D721Med (cell line): ENCODE measurements at regions not wholly inside any gene's neighbourhood (a gene's known extent, or its start where the extent isn't known, plus 50 kb on each side); places are given as distances from the start of the nearest gene placed in this dataset.

ENCODE experiments used
- DNase-seq: peaks from one replicate; pipeline ENCODE4 v3.0.0; 2011; ENCODE audit warnings: low spot score; ENCODE audit not compliant: insufficient read length
- FAIRE-seq: peaks from 2 replicates; lab custom pipeline; 2011; peaks lifted over from hg19 to GRCh38; lab: Jason Lieb, UNC
- TF ChIP-seq, protein P1 (sequence below): IDR thresholded peaks from 2 replicates; pipeline ENCODE4 v1.5.1; 2012; ENCODE audit warnings: mild to moderate bottlenecking, control low read depth; ENCODE audit not compliant: insufficient read depth; ENCODE audit errors: missing control alignments

DNA sequence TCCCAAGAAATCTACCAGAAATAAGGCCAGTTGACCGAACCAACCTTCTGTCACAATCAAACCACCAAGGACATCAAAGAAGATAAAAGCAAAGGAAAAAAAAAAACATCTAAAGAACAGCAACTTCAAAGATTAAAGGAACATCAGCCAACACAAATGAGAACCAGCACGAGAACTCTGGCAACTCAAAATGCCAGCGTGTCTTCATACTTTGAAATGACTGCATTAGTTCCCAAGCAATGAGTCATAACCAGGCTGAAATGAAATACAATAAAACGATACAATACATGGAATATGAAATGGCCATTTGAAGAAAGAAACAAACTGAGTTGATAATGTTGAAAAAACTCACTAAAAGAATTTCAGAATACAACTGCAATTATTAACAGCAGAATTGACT, 611.6 kb upstream of the GRIA3 start:
- TF ChIP-seq, protein P1, sequence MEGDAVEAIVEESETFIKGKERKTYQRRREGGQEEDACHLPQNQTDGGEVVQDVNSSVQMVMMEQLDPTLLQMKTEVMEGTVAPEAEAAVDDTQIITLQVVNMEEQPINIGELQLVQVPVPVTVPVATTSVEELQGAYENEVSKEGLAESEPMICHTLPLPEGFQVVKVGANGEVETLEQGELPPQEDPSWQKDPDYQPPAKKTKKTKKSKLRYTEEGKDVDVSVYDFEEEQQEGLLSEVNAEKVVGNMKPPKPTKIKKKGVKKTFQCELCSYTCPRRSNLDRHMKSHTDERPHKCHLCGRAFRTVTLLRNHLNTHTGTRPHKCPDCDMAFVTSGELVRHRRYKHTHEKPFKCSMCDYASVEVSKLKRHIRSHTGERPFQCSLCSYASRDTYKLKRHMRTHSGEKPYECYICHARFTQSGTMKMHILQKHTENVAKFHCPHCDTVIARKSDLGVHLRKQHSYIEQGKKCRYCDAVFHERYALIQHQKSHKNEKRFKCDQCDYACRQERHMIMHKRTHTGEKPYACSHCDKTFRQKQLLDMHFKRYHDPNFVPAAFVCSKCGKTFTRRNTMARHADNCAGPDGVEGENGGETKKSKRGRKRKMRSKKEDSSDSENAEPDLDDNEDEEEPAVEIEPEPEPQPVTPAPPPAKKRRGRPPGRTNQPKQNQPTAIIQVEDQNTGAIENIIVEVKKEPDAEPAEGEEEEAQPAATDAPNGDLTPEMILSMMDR = no peak
- no peak for DNase-seq
- FAIRE-seq = no peak

DNA sequence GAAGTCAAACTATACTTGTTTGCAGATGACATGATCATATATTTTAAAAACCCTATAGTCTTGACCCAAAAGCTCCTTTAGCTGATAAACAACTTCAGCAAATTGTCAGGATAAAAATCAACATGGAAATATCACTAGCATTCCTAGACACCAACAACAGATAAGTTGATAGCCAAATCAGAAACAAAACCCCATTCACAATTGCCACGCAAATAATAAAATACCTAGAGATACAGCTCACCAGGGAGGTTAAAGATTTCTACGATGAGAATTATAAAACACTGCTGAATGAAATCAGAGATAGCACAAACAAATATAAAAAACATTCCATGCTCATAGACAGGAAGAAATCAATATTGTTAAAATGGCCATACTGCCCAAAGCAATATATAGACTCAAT, 605.0 kb upstream of the GRIA3 start:
- TF ChIP-seq, protein P1 = no peak
- DNase-seq (no peak), FAIRE-seq (no peak)

DNA sequence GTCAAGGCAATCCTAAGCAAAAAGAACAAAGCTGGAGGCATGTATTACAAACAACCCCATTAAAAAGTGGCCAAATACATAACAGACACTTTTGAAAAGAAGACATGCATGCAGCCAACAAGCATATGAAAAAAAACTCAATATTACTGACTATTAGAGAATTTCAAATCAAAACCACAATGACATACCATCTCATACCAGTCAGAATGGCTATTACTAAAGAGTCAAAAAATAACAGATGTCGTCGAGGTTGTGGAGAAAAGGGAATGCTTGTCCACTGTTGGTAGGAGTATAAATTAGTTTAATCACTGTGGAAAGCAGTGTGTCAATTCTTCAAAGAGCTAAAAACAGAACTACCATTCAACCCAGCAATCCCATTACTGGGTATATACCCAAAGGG, 604.6 kb upstream of the GRIA3 start:
- FAIRE-seq (no peak), DNase-seq (no peak)
- TF ChIP-seq, protein P1 = no peak

DNA sequence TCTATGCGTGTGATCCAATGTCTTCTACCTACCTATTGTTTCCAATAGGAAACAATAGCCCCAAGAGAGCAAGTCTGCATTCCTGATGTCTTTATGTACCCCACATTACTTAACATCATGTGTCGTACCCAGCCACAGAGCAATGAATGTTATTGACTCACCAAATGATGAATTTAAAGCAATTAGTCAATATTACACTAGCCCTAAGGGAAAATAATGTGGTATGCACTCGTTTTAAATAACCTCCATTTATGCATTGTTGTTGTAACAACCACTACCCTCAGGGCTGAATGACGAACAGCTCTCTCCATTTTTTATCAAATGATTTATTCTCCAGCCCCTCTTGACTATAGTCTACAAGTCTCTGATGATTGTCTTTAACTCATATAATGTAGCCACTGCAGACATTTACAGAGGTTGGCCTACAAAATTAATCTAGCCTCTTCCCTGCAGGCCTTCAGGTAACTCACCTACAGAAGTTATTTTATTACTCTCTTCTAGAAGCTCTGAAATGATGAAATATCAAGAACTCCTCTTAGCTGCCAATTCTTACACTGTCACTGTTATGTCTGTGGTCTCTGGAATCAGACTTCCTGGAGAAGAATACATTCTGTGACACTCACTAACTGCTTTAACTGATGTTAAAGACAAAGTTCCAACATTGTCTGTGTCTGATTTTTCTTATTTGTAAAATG, 601.7 kb upstream of the GRIA3 start:
- TF ChIP-seq, protein P1 = no peak
- no peak for FAIRE-seq
- no peak for DNase-seq

DNA sequence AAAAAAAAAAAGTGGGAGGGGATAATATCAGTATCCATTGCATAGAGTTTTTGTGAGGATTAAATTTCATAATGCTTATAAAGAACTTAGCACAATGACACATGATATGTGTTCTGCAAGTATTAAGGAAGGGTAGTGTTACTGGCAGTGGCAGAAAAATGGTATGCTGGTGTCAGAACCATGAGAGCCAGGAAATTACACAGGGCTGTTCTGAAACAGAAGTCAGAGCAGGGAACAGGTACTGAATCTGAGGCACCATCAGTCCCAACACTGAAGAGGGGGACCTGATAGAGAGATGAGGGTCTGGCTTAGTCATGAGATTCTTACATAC, 601.1 kb upstream of the GRIA3 start:
- TF ChIP-seq, protein P1 = no peak
- DNase-seq = no peak
- FAIRE-seq = no peak

DNA sequence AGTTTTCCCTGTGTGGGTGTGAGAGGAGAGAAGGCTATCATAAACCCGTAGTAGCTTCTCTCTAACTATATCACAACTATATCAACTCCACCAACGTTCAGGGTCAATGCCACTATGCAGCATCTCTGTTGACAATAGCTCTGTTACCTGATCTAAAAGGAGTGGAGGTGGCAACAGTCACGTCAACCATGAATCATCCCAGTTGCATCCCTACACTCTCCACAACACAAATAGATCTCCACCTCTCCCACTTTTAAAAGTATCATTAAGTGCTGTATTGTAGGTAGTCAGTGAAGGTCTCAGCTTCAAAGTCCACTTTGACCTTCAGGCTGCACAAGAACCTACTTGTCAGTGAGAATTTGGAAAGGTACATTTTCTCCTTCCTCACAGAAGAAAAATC, 600.5 kb upstream of the GRIA3 start:
- FAIRE-seq (no peak), DNase-seq (no peak)
- TF ChIP-seq, protein P1 = no peak

DNA sequence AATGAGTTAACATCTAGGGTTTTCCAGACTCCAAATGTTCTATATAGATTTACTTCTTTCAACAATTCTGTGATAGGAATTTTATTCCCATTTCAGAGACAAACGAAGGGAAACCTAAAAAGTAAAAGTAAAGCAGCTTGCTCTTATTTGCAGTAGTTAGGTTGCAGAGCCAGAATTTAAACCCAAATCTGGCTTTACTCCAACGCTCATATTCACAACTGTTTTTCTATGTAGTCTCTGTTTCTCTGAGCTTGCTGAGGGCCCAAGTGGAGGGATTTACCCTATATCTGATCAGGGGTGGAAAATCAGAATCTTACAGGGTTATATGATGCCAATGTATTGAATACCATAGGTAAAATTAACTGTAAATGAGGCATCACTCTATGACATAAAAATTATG, 599.1 kb upstream of the GRIA3 start:
- DNase-seq = no peak
- TF ChIP-seq, protein P1 = no peak

More for the DNA sequence above, 599.1 kb upstream of the GRIA3 start:
- FAIRE-seq = no peak
